Heart right ventricle (tissue), 16 donors: ENCODE measurements at regions not wholly inside any gene's neighbourhood (a gene's known extent, or its start where the extent isn't known, plus 50 kb on each side); places are given as distances from the start of the nearest gene placed in this dataset.

Source experiments
- ATAC-seq, 8 donors: fragments of 200-7000 bp; cut with Tn5 transposase; one replicate each; pipeline ENCODE4 v1.9.1; 2020; ENCODE audit warnings: mild to moderate bottlenecking in 8 of 8, moderate library complexity in 8 of 8, moderate number of reproducible peaks in 1 of 8
- DNase-seq, 2 donors: peaks; one replicate each; pipeline ENCODE4 v3.0.0-alpha.2; 2020
- H3K27ac ChIP-seq, 10 donors: fragments of 200-600 bp; sonication (generic) in 2 of 10; one replicate each; pipeline versions ENCODE4 v1.5.0 to v1.8.0; 2020 to 2022; ENCODE audit warnings: mild to moderate bottlenecking in 3 of 10
- H3K27me3 ChIP-seq, 7 donors: fragments of 200-600 bp; one replicate each; pipeline ENCODE4 v1.8.0; 2021 to 2022; ENCODE audit warnings: mild to moderate bottlenecking in 2 of 7
- H3K36me3 ChIP-seq, 9 donors: fragments of 200-600 bp; sonication (generic) in 1 of 9; one replicate each; pipeline versions ENCODE4 v1.5.0 to v1.8.0; 2020 to 2022; ENCODE audit warnings: mild to moderate bottlenecking in 2 of 9
- H3K4me1 ChIP-seq, 9 donors: fragments of 200-600 bp; sonication (generic) in 1 of 9; one replicate each; pipeline versions ENCODE4 v1.5.0 to v1.8.0; 2020 to 2022; ENCODE audit warnings: mild to moderate bottlenecking in 4 of 9
- H3K4me3 ChIP-seq, 10 donors: fragments of 200-600 bp; sonication (generic) in 2 of 10; one replicate each; pipeline versions ENCODE4 v1.5.0 to v1.8.0; 2020 to 2022; ENCODE audit warnings: mild to moderate bottlenecking in 7 of 10, moderate library complexity in 2 of 10
- H3K9me3 ChIP-seq, 11 donors: fragments of 200-600 bp in 10 of 11; sonication (generic) in 2 of 11; one replicate each; pipeline versions ENCODE4 v1.5.0 to v1.8.0; 2013 to 2022; ENCODE audit warnings: mild to moderate bottlenecking in 2 of 11, control low read depth in 1 of 11, moderate library complexity in 1 of 11
- WGBS, 2 donors: extraction: QIAGEN DNeasy Blood & Tissue Kit; methylation state at CpG; one replicate each; pipeline ENCODE4 v1.1.7; 2013; ENCODE audit warnings: inconsistent platforms in 1 of 2; 5-methylcytosine and 5-hydroxymethylcytosine counted together
- intact Hi-C, 10 donors: fragments of 100-400 bp; cut with DNase I; formaldehyde crosslinking; loops; one replicate each; pipeline versions ENCODE4 v1.11.1 to v1.14.2; 2022
- TF ChIP-seq, protein P1 (sequence below), 9 donors: fragments of 200-600 bp; sonication (generic) in 2 of 9; IDR thresholded peaks; one replicate each; pipeline versions ENCODE4 v1.5.0 to v1.8.0; 2021 to 2022; ENCODE audit warnings: antibody characterized with exemption in 9 of 9, mild to moderate bottlenecking in 5 of 9, moderate library complexity in 1 of 9
- donor health status: Arrhythmogenic right ventricular cardiomyopathy.
- donor health status: ischemic (EF 13 %, LVEDD 7.1; RV severe dilation, severe dysfunction).
- donor health status: healthy with polysubstance abuse.
- donor health status: DM: no; HTN: yes; CAD: no.
- donor health status: DM: no; HTN: no; CAD: no.
- donor health status: ischemic (EF 25% LVEDD 6.9; RV normal size, moderate dysfunction).
- donor health status: ischemic (EF 25% LVEDD 5.7; RV mildly dilated, moderate dysfunction).
- donor health status: healthy.
- donor health status: DM: yes; HTN: yes; CAD: no.
- donor health status: Ischemic cardiomyopathy.
- donor health status: ischemic (EF 35%, LVEDD 5.7; RV mildly dilated, moderate dysfunction).
- donor health status: nonischemic (EF 11% LVEDD 7.7; RV severe dilation, severe dysfunction).
- donor health status: DM: yes; HTN: yes; CAD: no.
- donor health status: PGD.
- donor health status: ischemic (EF 29% LVEDD 5.4; RV normal size, mild dysfunction).
- donor health status: nonischemic (EF 23%, LVEDD 6.1; RV moderate dilation, normal function).

- peaks cover 0 to 10% (median 0%) of the 10 kb centered on the region in 7 donors for H3K27me3 ChIP-seq
- intact Hi-C loops, result no loop called here
These were observed 510.2 kb downstream of the PREX1 start for GRCh38 chr20:48317578-48317977.

GRCh38 chr20:48314925-48315592 is 512.7 kb downstream of the PREX1 start:
- H3K9me3 ChIP-seq, result no peaks in the 10 kb centered on the region
- no peaks in the 10 kb centered on the region for H3K36me3 ChIP-seq
- H3K27ac ChIP-seq, result no peak overlapping the region
- DNase-seq, result no peak
- H3K4me1 ChIP-seq, result peaks cover 0 to 4% (median 0%) of the 10 kb centered on the region in 9 donors
- intact Hi-C loops, result no loop called here
- 95% methylated on average over 6 of the region's 6 CpGs for whole genome bisulfite sequencing, 2 donors
- H3K4me3 ChIP-seq, result no peak overlapping the region
- peaks cover 0 to 10% (median 0%) of the 10 kb centered on the region in 7 donors for H3K27me3 ChIP-seq
- TF ChIP-seq, protein P1, sequence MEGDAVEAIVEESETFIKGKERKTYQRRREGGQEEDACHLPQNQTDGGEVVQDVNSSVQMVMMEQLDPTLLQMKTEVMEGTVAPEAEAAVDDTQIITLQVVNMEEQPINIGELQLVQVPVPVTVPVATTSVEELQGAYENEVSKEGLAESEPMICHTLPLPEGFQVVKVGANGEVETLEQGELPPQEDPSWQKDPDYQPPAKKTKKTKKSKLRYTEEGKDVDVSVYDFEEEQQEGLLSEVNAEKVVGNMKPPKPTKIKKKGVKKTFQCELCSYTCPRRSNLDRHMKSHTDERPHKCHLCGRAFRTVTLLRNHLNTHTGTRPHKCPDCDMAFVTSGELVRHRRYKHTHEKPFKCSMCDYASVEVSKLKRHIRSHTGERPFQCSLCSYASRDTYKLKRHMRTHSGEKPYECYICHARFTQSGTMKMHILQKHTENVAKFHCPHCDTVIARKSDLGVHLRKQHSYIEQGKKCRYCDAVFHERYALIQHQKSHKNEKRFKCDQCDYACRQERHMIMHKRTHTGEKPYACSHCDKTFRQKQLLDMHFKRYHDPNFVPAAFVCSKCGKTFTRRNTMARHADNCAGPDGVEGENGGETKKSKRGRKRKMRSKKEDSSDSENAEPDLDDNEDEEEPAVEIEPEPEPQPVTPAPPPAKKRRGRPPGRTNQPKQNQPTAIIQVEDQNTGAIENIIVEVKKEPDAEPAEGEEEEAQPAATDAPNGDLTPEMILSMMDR (IDR thresholded peaks at IDR 0.05), result no peak
- ATAC-seq, result no peak

More at GRCh38 chr20:48317578-48317977, 510.2 kb downstream of the PREX1 start:
- Histone ChIP-seq H3K36me3 (no peaks in the 10 kb centered on the region), H3K27ac (no peak overlapping the region), H3K9me3 (no peaks in the 10 kb centered on the region), H3K4me1 (no peaks in the 10 kb centered on the region), H3K4me3 (no peak overlapping the region)
- ATAC-seq (no peak), DNase-seq (no peak)
- TF ChIP-seq, protein P1 (IDR thresholded peaks at IDR 0.05), result no peak
- WGBS, 2 donors, result 80 to 87% methylated on average over 6 of the region's 6 CpGs

GRCh38 chr20:48313324-48313723 is 514.5 kb downstream of the PREX1 start:
- Histone ChIP-seq H3K36me3 (no peaks in the 10 kb centered on the region), H3K4me3 (no peak overlapping the region), H3K27me3 (peaks cover 0 to 10% (median 0%) of the 10 kb centered on the region in 7 donors), H3K4me1 (peaks cover 0 to 4% (median 0%) of the 10 kb centered on the region in 9 donors), H3K9me3 (no peaks in the 10 kb centered on the region), H3K27ac (no peak overlapping the region)
- ATAC-seq (no peak), DNase-seq (no peak)
- TF ChIP-seq, protein P1 (IDR thresholded peaks at IDR 0.05), result no peak
- intact Hi-C loops, result no loop called here
- WGBS, 2 donors, result 82 to 91% methylated on average over 4 of the region's 4 CpGs

DNA sequence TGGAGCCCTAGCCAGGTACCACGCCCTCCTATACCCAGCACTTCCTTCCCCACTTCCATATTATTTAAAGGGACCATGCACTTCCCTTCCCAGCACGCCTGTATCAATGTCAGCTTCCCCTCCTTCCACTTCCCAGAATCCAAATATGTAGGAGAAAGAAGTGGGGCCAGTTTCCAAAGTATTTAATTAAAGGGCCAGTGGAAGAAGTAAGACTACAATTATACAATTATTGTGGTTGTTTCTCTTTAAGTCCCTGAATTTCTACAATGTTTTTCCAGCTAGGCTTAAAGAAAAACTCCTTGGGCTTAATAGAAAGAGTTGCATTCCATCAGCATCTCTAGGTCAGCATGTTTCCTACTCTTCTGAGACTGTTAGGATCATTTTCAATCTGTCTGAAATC is 515.8 kb downstream of the PREX1 start:
- Histone ChIP-seq H3K36me3 (no peaks in the 10 kb centered on the region), H3K4me1 (peaks cover 0 to 4% (median 0%) of the 10 kb centered on the region in 9 donors), H3K4me3 (no peak overlapping the region), H3K27ac (no peak overlapping the region), H3K9me3 (no peaks in the 10 kb centered on the region), H3K27me3 (no peaks in the 10 kb centered on the region)
- 49 to 51% methylated on average over 2 of the region's 2 CpGs for WGBS, 2 donors
- ATAC-seq, result no peak
- TF ChIP-seq, protein P1 (IDR thresholded peaks at IDR 0.05), result no peak
- intact Hi-C loops, result no loop called here
- no peak for DNase-seq
